Inferior parietal cortex (tissue), 1 donor: ENCODE measurements at regions not wholly inside any gene's neighbourhood (a gene's known extent, or its start where the extent isn't known, plus 50 kb on each side); places are given as distances from the start of the nearest gene placed in this dataset.

Source experiments
- DNase-seq: peaks from one replicate; pipeline ENCODE4 v3.0.0-alpha.2; 2016; ENCODE audit errors: extremely low spot score

- DNase-seq = no peak
These were observed 172.8 kb upstream of the CITED2 start for GRCh38 chr6:139547122-139547776.

- DNase-seq = no peak
These were observed 171.6 kb upstream of the CITED2 start for GRCh38 chr6:139546106-139546472.

- DNase-seq = no peak
These were observed 171.0 kb upstream of the CITED2 start for GRCh38 chr6:139545206-139546105.

- DNase-seq = no peak
These were observed 170.2 kb upstream of the CITED2 start for GRCh38 chr6:139544701-139545057.

- no peak for DNase-seq
These were observed 167.9 kb upstream of the CITED2 start for GRCh38 chr6:139542351-139542750.

- no peak for DNase-seq
These were observed 166.4 kb upstream of the CITED2 start for GRCh38 chr6:139540894-139541293.

- no peak for DNase-seq
These were observed 165.8 kb upstream of the CITED2 start for GRCh38 chr6:139540276-139540675.

GRCh38 chr6:139539852-139540251 lies 165.4 kb upstream of the CITED2 start:
- DNase-seq = no peak

GRCh38 chr6:139538366-139538765 lies 163.9 kb upstream of the CITED2 start:
- DNase-seq = no peak

GRCh38 chr6:139536751-139537617 lies 162.5 kb upstream of the CITED2 start:
- no peak for DNase-seq

GRCh38 chr6:139534472-139535115 lies 160.1 kb upstream of the CITED2 start:
- no peak for DNase-seq

- no peak for DNase-seq
These were observed 159.4 kb upstream of the CITED2 start for GRCh38 chr6:139533573-139534471.

- DNase-seq = no peak
These were observed 158.7 kb upstream of the CITED2 start for GRCh38 chr6:139533171-139533570.

GRCh38 chr6:139531148-139532115 lies 157.0 kb upstream of the CITED2 start:
- DNase-seq = no peak

GRCh38 chr6:139530561-139530960 lies 156.1 kb upstream of the CITED2 start:
- DNase-seq = no peak

GRCh38 chr6:139529420-139529819 lies 155.0 kb upstream of the CITED2 start:
- no peak for DNase-seq

- no peak for DNase-seq
These were observed 154.0 kb upstream of the CITED2 start for GRCh38 chr6:139528471-139528870.

- DNase-seq = no peak
These were observed 151.0 kb upstream of the CITED2 start for GRCh38 chr6:139525415-139525814.

GRCh38 chr6:139523986-139524385 lies 149.5 kb upstream of the CITED2 start:
- no peak for DNase-seq
